Endothelial cell (in vitro differentiated cells): ENCODE measurements at regions not wholly inside any gene's neighbourhood (a gene's known extent, or its start where the extent isn't known, plus 50 kb on each side); places are given as distances from the start of the nearest gene placed in this dataset.

Experiments used
- DNase-seq: peaks from one replicate; pipeline ENCODE4 v3.0.0; 2021; ENCODE audit warnings: low spot score
- H3K27ac Mint-ChIP-seq: one replicate; pipeline ENCODE4 v1.8.0; 2021; ENCODE audit warnings: mixed read lengths, inconsistent platforms; ENCODE audit not compliant: unreplicated experiment
- H3K27me3 Mint-ChIP-seq: one replicate; pipeline ENCODE4 v1.8.0; 2021; ENCODE audit warnings: mild to moderate bottlenecking, moderate library complexity, mixed read lengths, inconsistent platforms; ENCODE audit not compliant: unreplicated experiment
- H3K36me3 Mint-ChIP-seq: one replicate; pipeline ENCODE4 v1.8.0; 2021; ENCODE audit warnings: mild to moderate bottlenecking, low read depth, mixed read lengths, inconsistent platforms; ENCODE audit not compliant: unreplicated experiment
- H3K4me1 Mint-ChIP-seq: one replicate; pipeline ENCODE4 v1.8.0; 2021; ENCODE audit warnings: mild to moderate bottlenecking, mixed read lengths, inconsistent platforms; ENCODE audit not compliant: unreplicated experiment
- H3K4me3 Mint-ChIP-seq: one replicate; pipeline ENCODE4 v1.8.0; 2021; ENCODE audit warnings: mild to moderate bottlenecking, mixed read lengths, inconsistent platforms; ENCODE audit not compliant: unreplicated experiment
- H3K9me3 Mint-ChIP-seq: one replicate; pipeline ENCODE4 v1.8.0; 2021; ENCODE audit warnings: mixed read lengths, inconsistent platforms; ENCODE audit not compliant: unreplicated experiment
- CTCF ChIP-seq: fragments of 200-600 bp; sonication (generic); IDR thresholded peaks from one replicate; pipeline ENCODE4 v1.5.0; 2021; ENCODE audit warnings: antibody characterized with exemption; ENCODE audit not compliant: unreplicated experiment

- no peak overlapping the region for H3K4me3 Mint-ChIP-seq
- no peaks in the 10 kb centered on the region for H3K4me1 Mint-ChIP-seq
- no peaks in the 10 kb centered on the region for H3K9me3 Mint-ChIP-seq
- no peak for DNase-seq
- no peaks in the 10 kb centered on the region for H3K36me3 Mint-ChIP-seq
- TF ChIP-seq CTCF: no peak
- H3K27ac Mint-ChIP-seq: no peak overlapping the region
- H3K27me3 Mint-ChIP-seq: no peaks in the 10 kb centered on the region
Measured at GRCh38 chr14:84975241-84975902, 554.6 kb upstream of the FLRT2 start.

DNA sequence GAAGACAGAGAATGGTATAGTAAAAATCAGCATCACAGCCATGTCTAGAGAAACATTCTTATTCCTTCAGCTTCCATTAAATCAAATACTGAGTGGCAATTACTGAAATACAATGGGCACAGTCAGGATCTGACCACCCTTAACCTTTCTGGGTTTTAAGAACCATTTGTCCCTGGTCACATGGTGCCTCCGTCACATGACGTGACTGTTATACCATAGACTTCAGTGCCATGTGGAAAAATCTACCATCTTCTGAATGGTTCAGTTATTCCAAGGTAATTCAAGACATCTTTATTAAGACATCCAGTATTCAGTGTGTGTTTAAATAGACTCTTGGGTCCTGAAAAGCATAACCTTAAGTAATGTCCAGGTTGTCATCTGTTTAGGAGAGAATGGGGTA is 553.1 kb upstream of the FLRT2 start:
- no peak for DNase-seq
- Mint-ChIP-seq H3K36me3 (no peaks in the 10 kb centered on the region), H3K27ac (no peak overlapping the region), H3K4me3 (no peak overlapping the region), H3K4me1 (no peaks in the 10 kb centered on the region), H3K27me3 (no peaks in the 10 kb centered on the region), H3K9me3 (no peaks in the 10 kb centered on the region)
- no peak for TF ChIP-seq CTCF

- Mint-ChIP-seq H3K27ac (no peak overlapping the region), H3K4me3 (no peak overlapping the region), H3K27me3 (no peaks in the 10 kb centered on the region), H3K4me1 (no peaks in the 10 kb centered on the region), H3K9me3 (no peaks in the 10 kb centered on the region), H3K36me3 (no peaks in the 10 kb centered on the region)
- TF ChIP-seq CTCF: no peak
- DNase-seq: no peak
Measured at GRCh38 chr14:84987042-84987441, 542.9 kb upstream of the FLRT2 start.

GRCh38 chr14:84988357-84988756 is 541.6 kb upstream of the FLRT2 start:
- no peaks in the 10 kb centered on the region for H3K36me3 Mint-ChIP-seq
- no peaks in the 10 kb centered on the region for H3K4me1 Mint-ChIP-seq
- TF ChIP-seq CTCF: no peak
- H3K27ac Mint-ChIP-seq: no peak overlapping the region
- no peaks in the 10 kb centered on the region for H3K27me3 Mint-ChIP-seq
- H3K9me3 Mint-ChIP-seq: no peaks in the 10 kb centered on the region
- DNase-seq: no peak
- H3K4me3 Mint-ChIP-seq: no peak overlapping the region

DNA sequence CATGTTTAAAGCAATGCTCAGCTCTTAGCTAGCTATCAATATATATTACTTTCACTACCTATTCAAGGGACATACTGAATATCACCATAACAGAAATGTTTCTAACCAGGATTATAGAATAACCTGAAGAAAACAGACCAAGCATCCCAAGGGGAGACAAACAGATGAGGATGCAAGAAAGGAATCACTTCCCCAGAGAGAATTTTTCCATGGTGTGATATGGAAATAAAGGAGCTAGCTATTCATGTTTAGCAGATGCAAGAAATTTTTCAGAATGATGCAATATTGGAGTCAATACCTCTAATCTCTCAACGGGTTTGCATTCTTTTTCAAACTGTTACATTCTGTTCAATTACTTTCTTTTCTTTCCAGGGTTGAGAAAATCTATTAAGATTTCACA is 538.9 kb upstream of the FLRT2 start:
- no peaks in the 10 kb centered on the region for H3K4me1 Mint-ChIP-seq
- no peaks in the 10 kb centered on the region for H3K36me3 Mint-ChIP-seq
- H3K4me3 Mint-ChIP-seq: no peak overlapping the region
- DNase-seq: no peak
- H3K27me3 Mint-ChIP-seq: no peaks in the 10 kb centered on the region
- TF ChIP-seq CTCF: no peak
- no peaks in the 10 kb centered on the region for H3K9me3 Mint-ChIP-seq
- no peak overlapping the region for H3K27ac Mint-ChIP-seq
